ENCODE measurements at regions not wholly inside any gene's neighbourhood (a gene's known extent, or its start where the extent isn't known, plus 50 kb on each side); places are given as distances from the start of the nearest gene placed in this dataset.

DNA sequence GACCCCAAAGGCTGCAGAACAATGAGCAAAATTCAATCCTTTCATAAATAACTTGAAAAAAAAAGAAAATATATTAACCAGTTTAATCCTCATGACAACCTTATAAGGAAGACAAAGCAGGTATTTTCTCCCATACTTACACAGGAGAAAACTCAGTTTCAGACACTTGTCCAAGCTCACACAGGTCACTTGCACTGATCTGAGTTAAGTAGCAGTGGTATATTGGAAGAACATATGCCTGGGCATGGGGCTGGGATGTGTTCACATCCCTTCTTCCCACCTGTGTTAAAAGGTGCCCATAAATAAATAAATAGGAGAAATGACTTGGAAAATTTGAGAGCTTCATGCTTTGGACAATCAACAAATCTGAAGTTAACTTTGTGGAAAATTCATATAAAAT, 63.5 kb upstream of the SELENOP start:
- TF ChIP-seq, protein P1, sequence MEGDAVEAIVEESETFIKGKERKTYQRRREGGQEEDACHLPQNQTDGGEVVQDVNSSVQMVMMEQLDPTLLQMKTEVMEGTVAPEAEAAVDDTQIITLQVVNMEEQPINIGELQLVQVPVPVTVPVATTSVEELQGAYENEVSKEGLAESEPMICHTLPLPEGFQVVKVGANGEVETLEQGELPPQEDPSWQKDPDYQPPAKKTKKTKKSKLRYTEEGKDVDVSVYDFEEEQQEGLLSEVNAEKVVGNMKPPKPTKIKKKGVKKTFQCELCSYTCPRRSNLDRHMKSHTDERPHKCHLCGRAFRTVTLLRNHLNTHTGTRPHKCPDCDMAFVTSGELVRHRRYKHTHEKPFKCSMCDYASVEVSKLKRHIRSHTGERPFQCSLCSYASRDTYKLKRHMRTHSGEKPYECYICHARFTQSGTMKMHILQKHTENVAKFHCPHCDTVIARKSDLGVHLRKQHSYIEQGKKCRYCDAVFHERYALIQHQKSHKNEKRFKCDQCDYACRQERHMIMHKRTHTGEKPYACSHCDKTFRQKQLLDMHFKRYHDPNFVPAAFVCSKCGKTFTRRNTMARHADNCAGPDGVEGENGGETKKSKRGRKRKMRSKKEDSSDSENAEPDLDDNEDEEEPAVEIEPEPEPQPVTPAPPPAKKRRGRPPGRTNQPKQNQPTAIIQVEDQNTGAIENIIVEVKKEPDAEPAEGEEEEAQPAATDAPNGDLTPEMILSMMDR (IDR thresholded peaks at IDR 0.05; ENCODE audit: low read depth, low read length, poor library complexity, severe bottlenecking): no peak
- no peak for TF ChIP-seq EZH2phosphoT487 (IDR thresholded peaks at IDR 0.05; ENCODE audit: borderline replicate concordance, low read length)

All from DOHH2 (cell line).